HCT116 (cell line): ENCODE measurements at regions not wholly inside any gene's neighbourhood (a gene's known extent, or its start where the extent isn't known, plus 50 kb on each side); places are given as distances from the start of the nearest gene placed in this dataset.

ENCODE experiments used
- ATAC-seq: fragments of 200-7000 bp; cut with Tn5 transposase; 2 replicates; pipeline ENCODE4 v1.9.1; 2020; ENCODE audit warnings: mild to moderate bottlenecking, moderate library complexity
- BruUV-seq: library from RNA; stranded (reverse); fragments of 400-500 nt; replicated peaks from 2 replicates; lab custom pipeline; 2021; lab: Mats Ljungman, UMichigan
- CTCF ChIA-PET: fragments of 300-600 bp; sonication (Branson Sonifier 250); formaldehyde crosslinking; loops from one replicate; lab custom pipeline; 2021; ENCODE audit warnings: antibody characterized with exemption; lab: Charles Lee
- POLR2A ChIA-PET: fragments of 300-600, 350-600 bp; sonication (Branson Sonifier 250); formaldehyde crosslinking; loops from one replicate; lab custom pipeline; 2021; ENCODE audit warnings: antibody characterized with exemption; lab: Charles Lee
- RAD21 ChIA-PET, 2 experiments: fragments of 300-600 bp; sonication (Branson Sonifier 250); formaldehyde crosslinking; loops; one replicate each; lab custom pipeline; 2023; ENCODE audit warnings: low total read pairs in 2 of 2; ENCODE audit not compliant: uncharacterized antibody in 2 of 2, unreplicated experiment in 2 of 2, low non-redundant PET in 1 of 2; lab: Charles Lee
- DNase-seq: peaks from one replicate; pipeline ENCODE4 v3.0.0-alpha.2; 2010; ENCODE audit warnings: low read depth, low spot score
- H2AFZ ChIP-seq: fragments of 200-600 bp; shearing (Covaris generic), sonication (generic); 2 replicates; pipeline ENCODE4 v1.6.1; 2017; ENCODE audit warnings: low read depth, mixed run types, mixed read lengths, antibody characterized with exemption, low read length; ENCODE audit not compliant: poor library complexity, severe bottlenecking
- H3K27ac ChIP-seq: 2 replicates; pipeline ENCODE4 v1.5.1; 2012; ENCODE audit warnings: low read depth, low read length
- H3K27me3 ChIP-seq: fragments of 200-600 bp; sonication (generic); 2 replicates; pipeline ENCODE4 v1.6.1; 2016; ENCODE audit warnings: mixed run types, low read length, mixed read lengths; ENCODE audit not compliant: insufficient read depth
- H3K36me3 ChIP-seq, 2 experiments: fragments of 200-500 bp in 1 of 2; fragments of 200-600 bp in 1 of 2; sonication (Bioruptor generic) in 1 of 2; sonication (generic) in 1 of 2; 2 replicates each; pipeline versions ENCODE4 v1.5.1 to v1.6.1; 2014 to 2016; ENCODE audit warnings: low read length in 2 of 2, inconsistent platforms in 1 of 2, mixed read lengths in 1 of 2, mixed run types in 1 of 2; ENCODE audit not compliant: insufficient read depth in 2 of 2, control insufficient read depth in 1 of 2
- H3K4me1 ChIP-seq, 2 experiments: fragments of 200-600 bp in 1 of 2; sonication (generic) in 1 of 2; 2 replicates each; pipeline versions ENCODE4 v1.5.1 to v1.6.1; 2012 to 2017; ENCODE audit warnings: low read length in 2 of 2, inconsistent platforms in 1 of 2, mild to moderate bottlenecking in 1 of 2, mixed read lengths in 1 of 2, mixed run types in 1 of 2, moderate library complexity in 1 of 2; ENCODE audit not compliant: insufficient read depth in 2 of 2, control insufficient read depth in 1 of 2
- H3K4me2 ChIP-seq: fragments of 200-600 bp; sonication (generic); 2 replicates; pipeline ENCODE4 v1.6.1; 2017; ENCODE audit warnings: mixed run types, low read length, mixed read lengths
- H3K4me3 ChIP-seq, 2 experiments: fragments of 200-600 bp in 1 of 2; sonication (generic) in 1 of 2; replicated peaks in 1 of 2; 2 replicates each; pipeline ENCODE4 v1.5.1; 2011 to 2016; ENCODE audit warnings: low read length in 2 of 2, control low read depth in 1 of 2, low read depth in 1 of 2, mild to moderate bottlenecking in 1 of 2, mixed read lengths in 1 of 2, mixed run types in 1 of 2
- H3K79me2 ChIP-seq: fragments of 200-600 bp; sonication (generic); 2 replicates; pipeline ENCODE4 v1.6.1; 2017; ENCODE audit warnings: mild to moderate bottlenecking, mixed run types, low read length, moderate library complexity, mixed read lengths; ENCODE audit not compliant: insufficient read depth
- H3K9ac ChIP-seq: fragments of 200-600 bp; sonication (generic); 2 replicates; pipeline ENCODE4 v1.6.1; 2016; ENCODE audit warnings: low read length, mixed read lengths
- H3K9me2 ChIP-seq: fragments of 200-600 bp; sonication (generic), shearing (Covaris generic); 2 replicates; pipeline ENCODE4 v1.6.1; 2017; ENCODE audit warnings: mixed run types, mild to moderate bottlenecking, moderate library complexity; ENCODE audit not compliant: insufficient read depth
- H3K9me3 ChIP-seq, 2 experiments: fragments of 200-500 bp in 1 of 2; fragments of 200-600 bp in 1 of 2; sonication (Bioruptor generic) in 1 of 2; sonication (generic) in 1 of 2; 2 replicates each; pipeline ENCODE4 v1.6.1; 2014 to 2017; ENCODE audit warnings: low read length in 2 of 2, mixed read lengths in 2 of 2, inconsistent platforms in 1 of 2, low read depth in 1 of 2, mild to moderate bottlenecking in 1 of 2, mixed run types in 1 of 2, moderate library complexity in 1 of 2; ENCODE audit not compliant: control insufficient read depth in 1 of 2, insufficient read depth in 1 of 2
- H4K20me1 ChIP-seq: fragments of 200-600 bp; sonication (generic), shearing (Covaris generic); 2 replicates; pipeline ENCODE4 v1.6.1; 2017; ENCODE audit warnings: mixed run types, mild to moderate bottlenecking, moderate library complexity; ENCODE audit not compliant: insufficient read depth
- CBX3 ChIP-seq: IDR thresholded peaks from 2 replicates; pipeline ENCODE4 v1.6.1; 2012; ENCODE audit warnings: low read depth
- CTCF ChIP-seq, 3 experiments: fragments of 200-600 bp in 1 of 3; sonication (generic) in 1 of 3; IDR thresholded peaks in 2 of 3; conservative IDR thresholded peaks in 1 of 3; 2 replicates each; pipeline ENCODE4 v1.5.1; 2012 to 2017; ENCODE audit warnings: low read depth in 2 of 3, low read length in 2 of 3, antibody characterized with exemption in 1 of 3, borderline replicate concordance in 1 of 3, control low read depth in 1 of 3, mild to moderate bottlenecking in 1 of 3, mixed read lengths in 1 of 3, mixed run types in 1 of 3, moderate library complexity in 1 of 3; ENCODE audit not compliant: insufficient read depth in 1 of 3
- EGR1 ChIP-seq: IDR thresholded peaks from 2 replicates; pipeline ENCODE4 v1.6.1; 2012; ENCODE audit warnings: low read depth
- EZH2 ChIP-seq: fragments of 200-600 bp; sonication (generic); IDR thresholded peaks from 2 replicates; pipeline ENCODE4 v1.6.1; 2017; ENCODE audit warnings: antibody characterized with exemption, mixed run types
- JUND ChIP-seq: IDR thresholded peaks from 2 replicates; pipeline ENCODE4 v1.6.1; 2012
- MAX ChIP-seq: IDR thresholded peaks from 2 replicates; pipeline ENCODE4 v1.6.1; 2012
- POLR2AphosphoS5 ChIP-seq: IDR thresholded peaks from 2 replicates; pipeline ENCODE4 v1.6.1; 2011; ENCODE audit warnings: mild to moderate bottlenecking, low read depth, low read length, moderate library complexity
- RAD21 ChIP-seq: IDR thresholded peaks from 2 replicates; pipeline ENCODE4 v1.6.1; 2012; ENCODE audit warnings: low read depth, mild to moderate bottlenecking
- SIN3A ChIP-seq: IDR thresholded peaks from 2 replicates; pipeline ENCODE4 v1.6.1; 2012; ENCODE audit warnings: low read depth
- SP1 ChIP-seq: IDR thresholded peaks from 2 replicates; pipeline ENCODE4 v1.6.1; 2012; ENCODE audit warnings: low read depth
- SRF ChIP-seq: IDR thresholded peaks from 2 replicates; pipeline ENCODE4 v1.6.1; 2012; ENCODE audit warnings: low read depth
- TCF7L2 ChIP-seq: IDR thresholded peaks from 2 replicates; pipeline ENCODE4 v1.7.0; 2011; ENCODE audit warnings: borderline replicate concordance, inconsistent platforms; ENCODE audit not compliant: insufficient read depth, insufficient read length; ENCODE audit errors: extremely low read depth
- YY1 ChIP-seq: IDR thresholded peaks from 2 replicates; pipeline ENCODE4 v1.6.1; 2011; ENCODE audit warnings: low read length, low read depth, moderate library complexity, mild to moderate bottlenecking; ENCODE audit not compliant: insufficient replicate concordance; ENCODE audit errors: extremely low read depth
- ZBTB33 ChIP-seq: IDR thresholded peaks from 2 replicates; pipeline ENCODE4 v1.6.1; 2011; ENCODE audit warnings: mild to moderate bottlenecking, low read length, moderate library complexity; ENCODE audit not compliant: insufficient replicate concordance; ENCODE audit errors: extremely low read depth
- ZFX ChIP-seq: fragments of 450-650 bp; IDR thresholded peaks from 2 replicates; pipeline ENCODE4 v1.6.1; 2017
- intact Hi-C: fragments of 100-400 bp; cut with micrococcal nuclease; formaldehyde crosslinking; loops from 2 replicates; pipeline ENCODE4 v1.10.0; 2022
- TF ChIP-seq, protein P1 (sequence below): IDR thresholded peaks from 2 replicates; pipeline ENCODE4 v1.6.1; 2012; ENCODE audit warnings: low read depth
- TF ChIP-seq, protein P2 (sequence below): IDR thresholded peaks from 2 replicates; pipeline ENCODE4 v1.6.1; 2012

GRCh38 chr5:4099386-4099785, 503.8 kb downstream of the IRX1 start:
- Histone ChIP-seq H3K79me2 (no peaks in the 10 kb centered on the region), H3K27me3 (no peaks in the 10 kb centered on the region), H3K27ac (no peak overlapping the region), H3K4me2 (no peak overlapping the region), H3K4me1 (no peaks in the 10 kb centered on the region), H3K36me3 (no peaks in the 10 kb centered on the region), H3K9ac (no peak overlapping the region), H3K9me2 (no peaks in the 10 kb centered on the region), H3K4me3 (no peak overlapping the region), H4K20me1 (no peaks in the 10 kb centered on the region), H3K9me3 (peaks cover 11 to 26% of the 10 kb centered on the region in 2 experiments; a peak in 2 of 4 replicates)
- ChIA-PET POLR2A (no interaction called here), CTCF (no interaction called here), RAD21 (no interaction called here)
- no TSS peak for BruUV-seq
- ATAC-seq (no peak), DNase-seq (no peak)
- intact Hi-C loops = no loop called here
- no peak for TF ChIP-seq JUND
- TF ChIP-seq, protein P1, sequence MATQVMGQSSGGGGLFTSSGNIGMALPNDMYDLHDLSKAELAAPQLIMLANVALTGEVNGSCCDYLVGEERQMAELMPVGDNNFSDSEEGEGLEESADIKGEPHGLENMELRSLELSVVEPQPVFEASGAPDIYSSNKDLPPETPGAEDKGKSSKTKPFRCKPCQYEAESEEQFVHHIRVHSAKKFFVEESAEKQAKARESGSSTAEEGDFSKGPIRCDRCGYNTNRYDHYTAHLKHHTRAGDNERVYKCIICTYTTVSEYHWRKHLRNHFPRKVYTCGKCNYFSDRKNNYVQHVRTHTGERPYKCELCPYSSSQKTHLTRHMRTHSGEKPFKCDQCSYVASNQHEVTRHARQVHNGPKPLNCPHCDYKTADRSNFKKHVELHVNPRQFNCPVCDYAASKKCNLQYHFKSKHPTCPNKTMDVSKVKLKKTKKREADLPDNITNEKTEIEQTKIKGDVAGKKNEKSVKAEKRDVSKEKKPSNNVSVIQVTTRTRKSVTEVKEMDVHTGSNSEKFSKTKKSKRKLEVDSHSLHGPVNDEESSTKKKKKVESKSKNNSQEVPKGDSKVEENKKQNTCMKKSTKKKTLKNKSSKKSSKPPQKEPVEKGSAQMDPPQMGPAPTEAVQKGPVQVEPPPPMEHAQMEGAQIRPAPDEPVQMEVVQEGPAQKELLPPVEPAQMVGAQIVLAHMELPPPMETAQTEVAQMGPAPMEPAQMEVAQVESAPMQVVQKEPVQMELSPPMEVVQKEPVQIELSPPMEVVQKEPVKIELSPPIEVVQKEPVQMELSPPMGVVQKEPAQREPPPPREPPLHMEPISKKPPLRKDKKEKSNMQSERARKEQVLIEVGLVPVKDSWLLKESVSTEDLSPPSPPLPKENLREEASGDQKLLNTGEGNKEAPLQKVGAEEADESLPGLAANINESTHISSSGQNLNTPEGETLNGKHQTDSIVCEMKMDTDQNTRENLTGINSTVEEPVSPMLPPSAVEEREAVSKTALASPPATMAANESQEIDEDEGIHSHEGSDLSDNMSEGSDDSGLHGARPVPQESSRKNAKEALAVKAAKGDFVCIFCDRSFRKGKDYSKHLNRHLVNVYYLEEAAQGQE = no peak
- TF ChIP-seq SP1 = no peak
- no peak for TF ChIP-seq CTCF (IDR thresholded peaks at IDR 0.05 in 2 of 3, conservative IDR thresholded peaks at IDR 0.05 in 1 of 3; ENCODE audit: borderline replicate concordance in 1 of 3, insufficient read depth in 1 of 3, low read depth in 2 of 3, low read length in 2 of 3)
- TF ChIP-seq TCF7L2 = no peak
- no peak for TF ChIP-seq ZBTB33
- no peak for TF ChIP-seq YY1
- TF ChIP-seq CBX3 = no peak
- TF ChIP-seq, protein P2, sequence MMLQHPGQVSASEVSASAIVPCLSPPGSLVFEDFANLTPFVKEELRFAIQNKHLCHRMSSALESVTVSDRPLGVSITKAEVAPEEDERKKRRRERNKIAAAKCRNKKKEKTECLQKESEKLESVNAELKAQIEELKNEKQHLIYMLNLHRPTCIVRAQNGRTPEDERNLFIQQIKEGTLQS = no peak
- TF ChIP-seq EGR1 = no peak
- no peak for TF ChIP-seq RAD21
- TF ChIP-seq POLR2AphosphoS5 = no peak
- no peak for TF ChIP-seq EZH2
- TF ChIP-seq ZFX = no peak
- no peak for TF ChIP-seq MAX
- no peak for TF ChIP-seq SIN3A
- TF ChIP-seq SRF = no peak
- TF ChIP-seq, all 23 proteins: peak for 0
- H2AFZ ChIP-seq = no peak overlapping the region
